Left ventricle myocardium inferior (tissue), 1 donor: ENCODE measurements at regions not wholly inside any gene's neighbourhood (a gene's known extent, or its start where the extent isn't known, plus 50 kb on each side); places are given as distances from the start of the nearest gene placed in this dataset.

Source experiments
- DNase-seq: peaks from one replicate; pipeline ENCODE4 v3.0.0-alpha.2; 2020
- H3K27ac ChIP-seq: fragments of 200-600 bp; replicated peaks from 2 replicates; pipeline ENCODE4 v1.8.0; 2021
- H3K27me3 ChIP-seq: fragments of 200-600 bp; 2 replicates; pipeline ENCODE4 v1.8.0; 2021; ENCODE audit warnings: low read depth
- H3K36me3 ChIP-seq: fragments of 200-600 bp; 2 replicates; pipeline ENCODE4 v1.8.0; 2021
- H3K4me1 ChIP-seq: fragments of 200-600 bp; 2 replicates; pipeline ENCODE4 v1.8.0; 2021
- H3K4me3 ChIP-seq: fragments of 200-600 bp; 2 replicates; pipeline ENCODE4 v1.8.0; 2021; ENCODE audit warnings: mild to moderate bottlenecking, moderate library complexity
- H3K9me3 ChIP-seq: fragments of 200-600 bp; replicated peaks from 2 replicates; pipeline ENCODE4 v1.8.0; 2021
- CTCF ChIP-seq: fragments of 200-600 bp; IDR thresholded peaks from 2 replicates; pipeline ENCODE4 v1.8.0; 2021; ENCODE audit warnings: antibody characterized with exemption, mild to moderate bottlenecking, borderline replicate concordance
- intact Hi-C: fragments of 100-400 bp; cut with micrococcal nuclease; formaldehyde crosslinking; loops from one replicate; pipeline ENCODE4 v1.11.0; 2022
- donor health status: DM: no; HTN: yes; CAD: no; lungs with severe emphysema.

GRCh38 chr7:84258628-84259027, 64.0 kb upstream of the SEMA3A start:
- Histone ChIP-seq H3K27ac (no peak overlapping the region), H3K27me3 (no peaks in the 10 kb centered on the region), H3K9me3 (no peaks in the 10 kb centered on the region), H3K4me3 (no peak overlapping the region), H3K4me1 (no peaks in the 10 kb centered on the region), H3K36me3 (no peaks in the 10 kb centered on the region)
- DNase-seq, result no peak
- intact Hi-C loops, result no loop called here
- TF ChIP-seq CTCF, result no peak

DNA sequence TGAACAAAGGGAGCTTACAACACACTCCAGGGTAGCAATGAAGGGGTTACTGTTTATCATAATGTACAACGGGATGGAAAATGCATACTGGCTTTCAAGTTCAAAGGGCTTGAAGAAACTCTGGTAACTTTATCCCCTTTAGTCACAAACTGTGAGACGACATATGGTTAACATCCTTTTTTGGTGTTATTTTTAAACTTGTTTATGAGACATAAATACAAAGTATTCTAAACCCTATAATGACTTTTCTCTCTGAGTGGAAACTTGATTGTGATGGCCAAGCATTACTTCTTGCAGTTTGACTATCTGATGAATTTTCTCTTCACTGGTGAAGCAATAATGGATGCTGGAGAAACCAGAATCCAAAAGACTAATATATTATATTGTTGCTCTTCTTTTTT, 62.0 kb upstream of the SEMA3A start:
- DNase-seq, result no peak
- TF ChIP-seq CTCF, result no peak
- intact Hi-C loops, result no loop called here
- Histone ChIP-seq H3K4me1 (no peaks in the 10 kb centered on the region), H3K27ac (no peak overlapping the region), H3K9me3 (no peaks in the 10 kb centered on the region), H3K36me3 (no peaks in the 10 kb centered on the region), H3K27me3 (no peaks in the 10 kb centered on the region), H3K4me3 (no peak overlapping the region)

DNA sequence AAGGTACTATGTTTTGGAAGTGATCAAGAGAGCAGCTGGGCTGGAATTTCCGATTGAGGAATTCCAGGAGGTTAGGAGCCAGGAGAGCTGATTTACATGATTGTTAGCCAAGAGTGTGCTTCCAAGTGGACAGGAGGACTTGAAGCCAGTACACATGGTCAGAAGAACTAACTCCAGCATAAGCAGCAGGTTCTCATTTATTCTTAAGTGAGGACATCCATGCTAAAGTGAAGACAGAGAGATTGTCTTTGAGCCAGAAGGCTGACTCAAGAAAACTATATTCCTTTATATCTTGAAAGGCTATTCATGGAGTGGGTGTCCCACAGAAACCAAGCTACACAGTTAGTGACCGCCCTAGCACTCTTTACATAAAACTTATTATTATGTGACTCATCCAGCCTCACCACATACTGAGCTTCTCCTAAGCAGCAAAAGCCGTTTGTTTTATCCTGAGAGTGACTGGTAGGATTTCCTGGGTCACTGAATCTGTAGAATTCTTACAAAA, 56.7 kb upstream of the SEMA3A start:
- Histone ChIP-seq H3K4me3 (no peak overlapping the region), H3K27me3 (no peaks in the 10 kb centered on the region), H3K27ac (no peak overlapping the region), H3K36me3 (no peaks in the 10 kb centered on the region), H3K4me1 (no peaks in the 10 kb centered on the region), H3K9me3 (peaks cover 1% of the 10 kb centered on the region)
- no peak for TF ChIP-seq CTCF
- intact Hi-C loops, result no loop called here
- DNase-seq, result no peak

DNA sequence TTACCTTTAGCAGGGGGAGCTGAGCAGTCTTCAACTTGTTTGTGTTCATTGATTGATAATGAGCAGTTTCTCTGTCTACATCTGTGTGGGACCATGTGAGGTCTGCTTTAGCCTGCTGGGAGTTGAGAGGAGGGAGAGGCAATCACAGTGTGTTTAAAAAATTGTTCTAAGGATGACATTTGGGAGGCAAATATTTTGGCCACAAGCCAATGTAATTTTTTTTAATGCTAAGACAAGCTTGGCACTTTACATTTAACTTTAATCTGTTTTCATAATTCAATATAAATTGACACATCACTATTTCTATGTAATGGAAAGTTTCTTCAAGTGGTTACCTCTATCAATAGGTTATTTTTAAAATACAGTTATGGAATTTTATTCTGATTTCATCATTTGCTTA, 55.9 kb upstream of the SEMA3A start:
- no peak overlapping the region for H3K27ac ChIP-seq

GRCh38 chr7:84249656-84250055, 55.1 kb upstream of the SEMA3A start:
- Histone ChIP-seq H3K27ac (no peak overlapping the region), H3K9me3 (peaks cover 16% of the 10 kb centered on the region), H3K36me3 (no peaks in the 10 kb centered on the region), H3K4me1 (no peaks in the 10 kb centered on the region), H3K27me3 (no peaks in the 10 kb centered on the region), H3K4me3 (no peak overlapping the region)
- intact Hi-C loops, result no loop called here
- TF ChIP-seq CTCF, result no peak
- no peak for DNase-seq

More for the DNA sequence above, 55.9 kb upstream of the SEMA3A start:
- H3K27me3 ChIP-seq, result no peaks in the 10 kb centered on the region
- H3K4me3 ChIP-seq, result no peak overlapping the region
- H3K36me3 ChIP-seq, result no peaks in the 10 kb centered on the region
- H3K4me1 ChIP-seq, result no peaks in the 10 kb centered on the region
- peaks cover 10% of the 10 kb centered on the region for H3K9me3 ChIP-seq
- intact Hi-C loops, result no loop called here
- no peak for TF ChIP-seq CTCF
- DNase-seq, result no peak

GRCh38 chr7:84248843-84249242, 54.3 kb upstream of the SEMA3A start:
- intact Hi-C loops, result no loop called here
- no peak for TF ChIP-seq CTCF
- Histone ChIP-seq H3K4me3 (no peak overlapping the region), H3K9me3 (peaks cover 24% of the 10 kb centered on the region), H3K36me3 (no peaks in the 10 kb centered on the region), H3K27me3 (no peaks in the 10 kb centered on the region), H3K27ac (no peak overlapping the region), H3K4me1 (no peaks in the 10 kb centered on the region)
- DNase-seq, result no peak
